Left lung (tissue), 4 donors: ENCODE measurements at regions not wholly inside any gene's neighbourhood (a gene's known extent, or its start where the extent isn't known, plus 50 kb on each side); places are given as distances from the start of the nearest gene placed in this dataset.

Experiments used
- ATAC-seq: fragments of 200-7000 bp; cut with Tn5 transposase; one replicate; pipeline ENCODE4 v1.9.1; 2020; ENCODE audit warnings: moderate library complexity
- DNase-seq, 4 donors: peaks; one replicate each; pipeline ENCODE4 v3.0.0-alpha.2; 2013 to 2020
- H3K27ac ChIP-seq, 2 donors: fragments of 200-600 bp; sonication (generic) in 1 of 2; one replicate each; pipeline versions ENCODE4 v1.5.0 to v1.8.0; 2020 to 2021
- H3K27me3 ChIP-seq, 2 donors: fragments of 200-600 bp; sonication (generic) in 1 of 2; one replicate each; pipeline versions ENCODE4 v1.5.0 to v1.8.0; 2020 to 2021
- H3K36me3 ChIP-seq, 2 donors: fragments of 200-600 bp; sonication (generic) in 1 of 2; one replicate each; pipeline versions ENCODE4 v1.5.0 to v1.8.0; 2020 to 2021
- H3K4me1 ChIP-seq, 2 donors: fragments of 200-600 bp; one replicate each; pipeline ENCODE4 v1.8.0; 2021
- H3K4me3 ChIP-seq, 2 donors: fragments of 200-600 bp; sonication (generic) in 1 of 2; one replicate each; pipeline versions ENCODE4 v1.5.0 to v1.8.0; 2020 to 2021; ENCODE audit warnings: mild to moderate bottlenecking in 1 of 2
- H3K9me3 ChIP-seq, 2 donors: fragments of 200-600 bp; sonication (generic) in 1 of 2; one replicate each; pipeline versions ENCODE4 v1.5.0 to v1.8.0; 2020 to 2021
- CTCF ChIP-seq, 2 donors: fragments of 200-600 bp; sonication (generic) in 1 of 2; IDR thresholded peaks; one replicate each; pipeline versions ENCODE4 v1.5.0 to v1.8.0; 2021; ENCODE audit warnings: antibody characterized with exemption in 2 of 2
- intact Hi-C, 2 donors: fragments of 100-400 bp; cut with DNase I; formaldehyde crosslinking; loops; one replicate each; pipeline versions ENCODE4 v1.11.2 to v1.14.2; 2022
- donor health status: DM: no; HTN: yes; CAD: no.
- donor health status: DM: no; HTN: no; CAD: no.

GRCh38 chrX:1719270-1719669 is 104.4 kb downstream of the ASMT start:
- TF ChIP-seq CTCF (IDR thresholded peaks at IDR 0.05), result no peak
- Histone ChIP-seq H3K27me3 (no peaks in the 10 kb centered on the region), H3K27ac (no peak overlapping the region), H3K4me3 (no peak overlapping the region), H3K9me3 (peaks cover 0 to 6% of the 10 kb centered on the region in 2 donors), H3K4me1 (no peaks in the 10 kb centered on the region), H3K36me3 (no peaks in the 10 kb centered on the region)
- intact Hi-C loops, result no loop called here
- DNase-seq (no peak), ATAC-seq (no peak)

DNA sequence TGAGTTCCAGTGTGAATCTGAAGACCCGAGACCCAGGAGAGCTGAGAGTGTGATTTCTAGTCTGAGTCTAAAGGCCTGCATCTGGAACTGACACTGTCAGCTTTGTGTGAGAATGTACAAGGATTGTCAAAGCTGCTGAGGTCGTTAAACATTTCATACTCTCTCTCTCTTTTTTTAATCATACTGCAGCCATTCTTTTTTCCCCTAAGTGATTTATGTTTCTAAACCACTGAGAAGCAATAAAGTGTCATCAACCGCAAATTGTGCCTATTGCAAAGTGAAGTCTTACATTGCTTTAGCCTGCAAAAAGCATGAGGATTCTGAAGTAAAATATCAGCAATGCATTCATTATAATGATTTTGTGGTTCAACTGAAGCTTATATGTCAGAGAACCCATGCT is 106.0 kb downstream of the ASMT start:
- no peak overlapping the region for H3K4me3 ChIP-seq
- peaks cover 0 to 6% of the 10 kb centered on the region in 2 donors for H3K9me3 ChIP-seq
- no peak overlapping the region for H3K27ac ChIP-seq
- no peak for DNase-seq
- intact Hi-C loops, result no loop called here
- no peak for TF ChIP-seq CTCF (IDR thresholded peaks at IDR 0.05)
- H3K36me3 ChIP-seq, result no peaks in the 10 kb centered on the region
- no peaks in the 10 kb centered on the region for H3K27me3 ChIP-seq
- no peaks in the 10 kb centered on the region for H3K4me1 ChIP-seq
- no peak for ATAC-seq

- no peak for DNase-seq
- no peaks in the 10 kb centered on the region for H3K36me3 ChIP-seq
- H3K9me3 ChIP-seq, result peaks cover 0 to 9% of the 10 kb centered on the region in 2 donors
- no peaks in the 10 kb centered on the region for H3K4me1 ChIP-seq
- H3K27me3 ChIP-seq, result no peaks in the 10 kb centered on the region
- TF ChIP-seq CTCF (IDR thresholded peaks at IDR 0.05), result no peak
- no peak overlapping the region for H3K27ac ChIP-seq
- no peak for ATAC-seq
- H3K4me3 ChIP-seq, result no peak overlapping the region
- intact Hi-C loops, result no loop called here
Measured at GRCh38 chrX:1725472-1725871, 110.6 kb downstream of the ASMT start.

DNA sequence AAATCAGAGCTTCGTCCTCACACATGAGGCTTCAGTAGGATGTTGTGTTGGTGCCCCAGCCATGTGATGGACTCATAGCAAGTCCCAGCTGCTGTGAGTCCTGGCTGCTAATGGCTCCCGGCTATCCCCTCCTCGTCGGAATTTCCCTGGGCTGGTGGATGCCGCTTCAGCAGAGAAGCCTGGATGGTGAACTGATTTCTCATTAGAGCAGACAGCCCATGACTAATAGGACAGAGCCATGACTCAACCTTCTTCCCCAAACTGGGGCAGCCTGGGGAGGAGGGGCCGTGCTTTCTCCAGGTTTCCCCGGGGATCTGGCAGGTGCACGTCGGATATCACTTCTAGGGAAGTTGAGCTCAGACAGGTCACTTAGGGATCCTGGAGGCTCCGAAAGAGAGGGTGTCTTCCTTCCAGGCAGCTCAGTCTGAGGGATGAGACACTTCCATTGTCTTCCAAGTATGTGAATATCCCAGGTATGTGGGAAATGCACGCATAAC is 112.7 kb downstream of the ASMT start:
- intact Hi-C loops, result no loop called here
- H3K9me3 ChIP-seq, result peaks cover 0 to 3% of the 10 kb centered on the region in 2 donors
- no peaks in the 10 kb centered on the region for H3K4me1 ChIP-seq
- no peak for TF ChIP-seq CTCF (IDR thresholded peaks at IDR 0.05)
- ATAC-seq (no peak), DNase-seq (no peak)
- H3K36me3 ChIP-seq, result no peaks in the 10 kb centered on the region
- no peak overlapping the region for H3K4me3 ChIP-seq
- no peaks in the 10 kb centered on the region for H3K27me3 ChIP-seq
- H3K27ac ChIP-seq, result no peak overlapping the region

DNA sequence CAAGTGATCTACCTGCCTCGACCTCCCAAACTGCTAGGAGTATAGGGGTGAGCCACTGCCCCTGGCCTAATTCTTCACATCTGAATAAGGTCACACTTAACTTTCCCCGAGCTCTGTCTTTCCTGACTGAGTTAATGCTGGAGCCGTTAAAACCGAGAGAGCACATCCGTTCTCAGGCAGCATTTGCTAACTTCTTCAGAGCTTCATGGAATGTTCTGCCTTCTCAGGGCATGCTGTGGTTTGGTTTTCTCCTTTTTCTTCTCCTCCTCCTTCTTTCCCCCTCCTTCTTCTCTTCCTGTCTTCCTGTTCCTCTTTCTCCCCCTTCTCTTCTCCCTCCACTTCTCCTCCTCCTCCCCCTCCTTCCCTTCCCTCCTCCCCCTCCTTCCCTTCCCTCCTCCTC is 119.9 kb downstream of the ASMT start:
- no peak for DNase-seq
- no peak overlapping the region for H3K27ac ChIP-seq
- TF ChIP-seq CTCF (IDR thresholded peaks at IDR 0.05), result no peak
- no peak for ATAC-seq
- no peaks in the 10 kb centered on the region for H3K4me1 ChIP-seq
- intact Hi-C loops, result no loop called here
- no peaks in the 10 kb centered on the region for H3K36me3 ChIP-seq
- no peak overlapping the region for H3K4me3 ChIP-seq
- no peaks in the 10 kb centered on the region for H3K9me3 ChIP-seq
- no peaks in the 10 kb centered on the region for H3K27me3 ChIP-seq
